ENCODE measurements at regions not wholly inside any gene's neighbourhood (a gene's known extent, or its start where the extent isn't known, plus 50 kb on each side); places are given as distances from the start of the nearest gene placed in this dataset.

DNA sequence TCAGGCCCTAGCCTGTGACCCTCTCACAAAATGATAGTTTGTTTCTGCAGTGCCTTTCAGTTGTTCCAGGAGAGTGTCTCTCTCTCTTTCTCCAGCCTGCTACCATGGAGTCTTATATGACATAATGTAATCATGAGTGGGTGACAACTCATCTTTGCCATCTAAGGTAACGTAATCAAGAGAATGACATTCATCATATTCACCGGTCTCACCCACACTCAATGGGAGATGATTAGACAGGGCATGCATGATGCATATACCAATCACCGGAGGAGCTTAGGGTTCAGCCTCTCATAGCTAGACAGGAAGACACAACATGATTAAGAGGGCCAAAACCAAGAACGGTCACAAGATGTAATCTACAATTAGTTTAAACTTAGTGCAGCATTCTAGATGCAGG lies 97.1 kb upstream of the FAM9B start:
- Mint-ChIP-seq H3K9me3 (ENCODE audit: unreplicated experiment) (no peaks in the 10 kb centered on the region), H3K27me3 (ENCODE audit: insufficient read depth, unreplicated experiment) (no peaks in the 10 kb centered on the region), H3K4me1 (ENCODE audit: low read depth, unreplicated experiment) (no peaks in the 10 kb centered on the region), H3K27ac (ENCODE audit: unreplicated experiment) (no peak overlapping the region), H3K4me3 (ENCODE audit: unreplicated experiment) (no peak overlapping the region), H3K36me3 (ENCODE audit: insufficient read depth, unreplicated experiment) (no peaks in the 10 kb centered on the region)
- ChIA-PET CTCF (no interaction called here), POLR2A (no interaction called here)
- Histone ChIP-seq H3K4me1 (no peaks in the 10 kb centered on the region), H3K9me3 (no peaks in the 10 kb centered on the region), H3K27me3 (replicated peaks; ENCODE audit: control insufficient read depth, insufficient read depth, low read length) (no peaks in the 10 kb centered on the region), H3K36me3 (ENCODE audit: control insufficient read depth, insufficient read depth, low read length) (no peaks in the 10 kb centered on the region), H3K4me3 (ENCODE audit: low read depth, low read length) (no peak overlapping the region)
- DNase-seq, result no peak
- TF ChIP-seq, protein P1, sequence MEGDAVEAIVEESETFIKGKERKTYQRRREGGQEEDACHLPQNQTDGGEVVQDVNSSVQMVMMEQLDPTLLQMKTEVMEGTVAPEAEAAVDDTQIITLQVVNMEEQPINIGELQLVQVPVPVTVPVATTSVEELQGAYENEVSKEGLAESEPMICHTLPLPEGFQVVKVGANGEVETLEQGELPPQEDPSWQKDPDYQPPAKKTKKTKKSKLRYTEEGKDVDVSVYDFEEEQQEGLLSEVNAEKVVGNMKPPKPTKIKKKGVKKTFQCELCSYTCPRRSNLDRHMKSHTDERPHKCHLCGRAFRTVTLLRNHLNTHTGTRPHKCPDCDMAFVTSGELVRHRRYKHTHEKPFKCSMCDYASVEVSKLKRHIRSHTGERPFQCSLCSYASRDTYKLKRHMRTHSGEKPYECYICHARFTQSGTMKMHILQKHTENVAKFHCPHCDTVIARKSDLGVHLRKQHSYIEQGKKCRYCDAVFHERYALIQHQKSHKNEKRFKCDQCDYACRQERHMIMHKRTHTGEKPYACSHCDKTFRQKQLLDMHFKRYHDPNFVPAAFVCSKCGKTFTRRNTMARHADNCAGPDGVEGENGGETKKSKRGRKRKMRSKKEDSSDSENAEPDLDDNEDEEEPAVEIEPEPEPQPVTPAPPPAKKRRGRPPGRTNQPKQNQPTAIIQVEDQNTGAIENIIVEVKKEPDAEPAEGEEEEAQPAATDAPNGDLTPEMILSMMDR (IDR thresholded peaks at IDR 0.05; ENCODE audit: insufficient read depth in 1 of 2, low read depth in 1 of 2, low read length in 1 of 2, severe bottlenecking in 1 of 2, unreplicated experiment in 1 of 2), result no peak
- no TSS peak for BruUV-seq (replicated peaks)
- intact Hi-C loops (cut with micrococcal nuclease; ENCODE audit: unreplicated experiment), result no loop called here

DNA sequence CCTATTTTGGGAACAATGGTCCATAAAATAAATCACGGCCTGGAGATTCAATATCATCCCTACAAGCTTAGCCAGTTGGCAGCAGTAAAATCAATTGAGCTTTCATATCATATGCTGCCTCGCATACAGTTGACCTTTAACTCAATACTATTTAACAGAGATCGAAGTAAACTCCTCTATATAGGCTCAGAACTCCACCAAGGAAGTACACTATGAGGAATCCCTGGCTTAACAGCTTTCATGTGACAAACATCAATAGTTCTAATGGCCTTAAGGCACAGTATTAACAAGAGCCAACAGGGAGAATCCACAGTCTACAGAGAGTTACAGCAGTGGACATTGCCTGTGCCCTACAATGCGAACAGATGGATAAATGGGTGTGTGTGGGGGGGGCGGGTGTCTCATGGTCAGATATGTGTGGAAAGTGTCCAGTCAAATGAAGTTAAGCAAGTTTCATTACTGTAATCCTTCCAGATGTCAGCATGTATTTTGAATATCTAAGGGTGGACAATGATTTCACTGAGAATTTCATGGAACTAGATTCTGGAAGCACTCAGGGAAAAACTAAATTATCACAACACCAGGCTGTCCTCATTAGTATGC lies 98.2 kb upstream of the FAM9B start:
- H3K9me3 Mint-ChIP-seq (ENCODE audit: unreplicated experiment), result no peaks in the 10 kb centered on the region
- POLR2A ChIA-PET, result no interaction called here
- H3K4me1 Mint-ChIP-seq (ENCODE audit: low read depth, unreplicated experiment), result no peaks in the 10 kb centered on the region
- intact Hi-C loops (cut with micrococcal nuclease; ENCODE audit: unreplicated experiment), result no loop called here
- no peak overlapping the region for H3K27ac Mint-ChIP-seq (ENCODE audit: unreplicated experiment)
- no peaks in the 10 kb centered on the region for H3K36me3 Mint-ChIP-seq (ENCODE audit: insufficient read depth, unreplicated experiment)
- no peaks in the 10 kb centered on the region for H3K4me1 ChIP-seq
- no peak overlapping the region for H3K4me3 ChIP-seq (ENCODE audit: low read depth, low read length)
- H3K27me3 ChIP-seq (replicated peaks; ENCODE audit: control insufficient read depth, insufficient read depth, low read length), result no peaks in the 10 kb centered on the region
- no peaks in the 10 kb centered on the region for H3K36me3 ChIP-seq (ENCODE audit: control insufficient read depth, insufficient read depth, low read length)
- no TSS peak for BruUV-seq (replicated peaks)
- H3K27me3 Mint-ChIP-seq (ENCODE audit: insufficient read depth, unreplicated experiment), result no peaks in the 10 kb centered on the region
- DNase-seq, result no peak
- H3K4me3 Mint-ChIP-seq (ENCODE audit: unreplicated experiment), result no peak overlapping the region
- CTCF ChIA-PET, result no interaction called here
- H3K9me3 ChIP-seq, result no peaks in the 10 kb centered on the region
- TF ChIP-seq, protein P1 (IDR thresholded peaks at IDR 0.05; ENCODE audit: insufficient read depth in 1 of 2, low read depth in 1 of 2, low read length in 1 of 2, severe bottlenecking in 1 of 2, unreplicated experiment in 1 of 2), result no peak

DNA sequence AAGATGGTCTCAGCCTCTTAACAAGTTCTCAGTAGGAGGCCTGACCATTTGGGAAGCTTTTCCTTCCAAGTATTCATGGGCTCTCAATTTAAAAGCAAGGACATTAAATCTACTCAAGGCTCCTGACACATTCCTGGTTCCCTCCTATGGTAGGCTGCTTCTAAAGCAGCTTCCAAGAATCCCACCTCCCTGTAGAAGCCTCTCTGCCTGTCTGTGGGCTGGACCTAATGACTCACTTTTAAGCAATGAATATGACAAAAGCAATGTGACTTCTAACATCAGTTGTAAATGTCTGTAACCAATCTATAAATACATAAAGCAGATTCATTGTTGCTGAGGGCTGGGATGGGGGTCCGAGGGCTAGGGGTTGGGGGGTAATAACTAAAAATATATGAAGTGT lies 99.5 kb upstream of the FAM9B start:
- Mint-ChIP-seq H3K9me3 (ENCODE audit: unreplicated experiment) (no peaks in the 10 kb centered on the region), H3K27ac (ENCODE audit: unreplicated experiment) (no peak overlapping the region)
- no peaks in the 10 kb centered on the region for H3K9me3 ChIP-seq

More for the DNA sequence above, 99.5 kb upstream of the FAM9B start:
- intact Hi-C loops (cut with micrococcal nuclease; ENCODE audit: unreplicated experiment), result no loop called here
- no peaks in the 10 kb centered on the region for H3K27me3 Mint-ChIP-seq (ENCODE audit: insufficient read depth, unreplicated experiment)
- no TSS peak for BruUV-seq (replicated peaks)
- POLR2A ChIA-PET, result no interaction called here
- H3K4me3 Mint-ChIP-seq (ENCODE audit: unreplicated experiment), result no peak overlapping the region
- TF ChIP-seq, protein P1 (IDR thresholded peaks at IDR 0.05; ENCODE audit: insufficient read depth in 1 of 2, low read depth in 1 of 2, low read length in 1 of 2, severe bottlenecking in 1 of 2, unreplicated experiment in 1 of 2), result no peak
- no peak for DNase-seq
- Histone ChIP-seq H3K4me1 (no peaks in the 10 kb centered on the region), H3K27me3 (replicated peaks; ENCODE audit: control insufficient read depth, insufficient read depth, low read length) (no peaks in the 10 kb centered on the region), H3K4me3 (ENCODE audit: low read depth, low read length) (no peak overlapping the region), H3K36me3 (ENCODE audit: control insufficient read depth, insufficient read depth, low read length) (no peaks in the 10 kb centered on the region)
- no peaks in the 10 kb centered on the region for H3K36me3 Mint-ChIP-seq (ENCODE audit: insufficient read depth, unreplicated experiment)
- CTCF ChIA-PET, result no interaction called here
- H3K4me1 Mint-ChIP-seq (ENCODE audit: low read depth, unreplicated experiment), result no peaks in the 10 kb centered on the region

Data from Caco-2 (cell line).